ENCODE measurements at regions not wholly inside any gene's neighbourhood (a gene's known extent, or its start where the extent isn't known, plus 50 kb on each side); places are given as distances from the start of the nearest gene placed in this dataset.

DNA sequence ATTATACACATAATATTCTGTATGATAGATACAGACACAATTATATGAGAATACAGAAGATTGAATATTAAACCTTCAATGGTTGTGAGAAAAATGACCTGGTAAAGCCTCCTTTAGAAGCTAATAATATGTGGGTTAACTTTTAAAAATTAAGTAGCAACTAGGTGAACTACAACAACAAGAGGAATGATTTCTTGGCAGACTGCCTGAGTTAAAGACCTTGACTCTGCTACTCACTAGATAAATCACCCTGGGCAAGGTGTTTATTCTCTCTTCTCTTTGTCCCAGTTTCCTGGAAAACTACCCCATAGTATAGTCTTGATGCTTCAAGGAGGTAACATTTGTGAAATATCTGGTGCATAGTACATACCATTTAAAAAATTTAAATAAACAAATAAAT, 519.6 kb upstream of the TENM4 start:
- FAIRE-seq = no peak
- TF ChIP-seq, protein P1, sequence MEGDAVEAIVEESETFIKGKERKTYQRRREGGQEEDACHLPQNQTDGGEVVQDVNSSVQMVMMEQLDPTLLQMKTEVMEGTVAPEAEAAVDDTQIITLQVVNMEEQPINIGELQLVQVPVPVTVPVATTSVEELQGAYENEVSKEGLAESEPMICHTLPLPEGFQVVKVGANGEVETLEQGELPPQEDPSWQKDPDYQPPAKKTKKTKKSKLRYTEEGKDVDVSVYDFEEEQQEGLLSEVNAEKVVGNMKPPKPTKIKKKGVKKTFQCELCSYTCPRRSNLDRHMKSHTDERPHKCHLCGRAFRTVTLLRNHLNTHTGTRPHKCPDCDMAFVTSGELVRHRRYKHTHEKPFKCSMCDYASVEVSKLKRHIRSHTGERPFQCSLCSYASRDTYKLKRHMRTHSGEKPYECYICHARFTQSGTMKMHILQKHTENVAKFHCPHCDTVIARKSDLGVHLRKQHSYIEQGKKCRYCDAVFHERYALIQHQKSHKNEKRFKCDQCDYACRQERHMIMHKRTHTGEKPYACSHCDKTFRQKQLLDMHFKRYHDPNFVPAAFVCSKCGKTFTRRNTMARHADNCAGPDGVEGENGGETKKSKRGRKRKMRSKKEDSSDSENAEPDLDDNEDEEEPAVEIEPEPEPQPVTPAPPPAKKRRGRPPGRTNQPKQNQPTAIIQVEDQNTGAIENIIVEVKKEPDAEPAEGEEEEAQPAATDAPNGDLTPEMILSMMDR (IDR thresholded peaks at IDR 0.05; ENCODE audit: borderline replicate concordance, extremely low read depth, insufficient read depth) = no peak
- peak in 1 of 5 donors; percentile 21 for DNase-seq

DNA sequence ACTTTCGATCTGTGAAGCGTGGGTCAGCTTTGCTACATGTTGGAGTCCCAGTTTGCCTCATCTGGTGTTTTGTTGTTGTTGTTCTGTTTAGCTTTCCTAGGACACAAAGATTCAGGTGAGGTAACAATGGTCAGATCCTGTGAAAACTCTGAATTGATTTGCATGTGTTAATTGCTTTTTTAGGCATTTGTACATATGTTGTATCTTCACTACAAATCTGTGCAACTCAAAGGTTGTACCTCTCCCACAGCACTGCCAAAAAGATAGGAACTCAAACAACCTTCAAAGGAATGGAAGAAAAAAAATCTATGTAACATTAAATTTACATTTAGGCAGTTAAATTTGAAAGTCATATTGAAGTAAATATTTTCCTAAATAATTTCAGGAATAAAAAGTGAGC, 518.5 kb upstream of the TENM4 start:
- FAIRE-seq = no peak
- no peaks in the 10 kb centered on the region for H3K27me3 ChIP-seq (ENCODE audit: control insufficient read depth, insufficient read depth, low read length)
- TF ChIP-seq, protein P1 (IDR thresholded peaks at IDR 0.05; ENCODE audit: borderline replicate concordance, extremely low read depth, insufficient read depth) = no peak
- intact Hi-C loops (cut with DNase I) = no loop called here
- no peak overlapping the region for H3K27ac ChIP-seq (ENCODE audit: low read depth in 2 of 2, low read length in 2 of 2)
- H3K4me3 ChIP-seq (ENCODE audit: low read length in 3 of 3) = no peak overlapping the region
- no peaks in the 10 kb centered on the region for H3K4me1 ChIP-seq (ENCODE audit: control insufficient read depth in 2 of 3, insufficient read depth in 2 of 3, low read depth in 1 of 3, low read length in 3 of 3)
- H3K9ac ChIP-seq (ENCODE audit: low read length in 3 of 3) = no peak overlapping the region
- H3K36me3 ChIP-seq (ENCODE audit: control insufficient read depth in 2 of 3, insufficient read depth in 3 of 3, low read length in 3 of 3) = no peaks in the 10 kb centered on the region
- DNase-seq = no peak
- H3K9me3 ChIP-seq (ENCODE audit: control insufficient read depth in 2 of 3, insufficient read depth in 1 of 3, low read length in 3 of 3) = peaks cover 2 to 4% (median 3%) of the 10 kb centered on the region in 3 donors

More for the DNA sequence above, 519.6 kb upstream of the TENM4 start:
- Histone ChIP-seq H3K27me3 (ENCODE audit: control insufficient read depth, insufficient read depth, low read length) (no peaks in the 10 kb centered on the region), H3K4me1 (ENCODE audit: control insufficient read depth in 2 of 3, insufficient read depth in 2 of 3, low read depth in 1 of 3, low read length in 3 of 3) (no peaks in the 10 kb centered on the region), H3K9ac (ENCODE audit: low read length in 3 of 3) (no peak overlapping the region), H3K27ac (ENCODE audit: low read depth in 2 of 2, low read length in 2 of 2) (no peak overlapping the region), H3K9me3 (ENCODE audit: control insufficient read depth in 2 of 3, insufficient read depth in 1 of 3, low read length in 3 of 3) (peaks cover 2 to 4% (median 3%) of the 10 kb centered on the region in 3 donors), H3K4me3 (ENCODE audit: low read length in 3 of 3) (no peak overlapping the region), H3K36me3 (ENCODE audit: control insufficient read depth in 2 of 3, insufficient read depth in 3 of 3, low read length in 3 of 3) (no peaks in the 10 kb centered on the region)
- intact Hi-C loops (cut with DNase I) = no loop called here

DNA sequence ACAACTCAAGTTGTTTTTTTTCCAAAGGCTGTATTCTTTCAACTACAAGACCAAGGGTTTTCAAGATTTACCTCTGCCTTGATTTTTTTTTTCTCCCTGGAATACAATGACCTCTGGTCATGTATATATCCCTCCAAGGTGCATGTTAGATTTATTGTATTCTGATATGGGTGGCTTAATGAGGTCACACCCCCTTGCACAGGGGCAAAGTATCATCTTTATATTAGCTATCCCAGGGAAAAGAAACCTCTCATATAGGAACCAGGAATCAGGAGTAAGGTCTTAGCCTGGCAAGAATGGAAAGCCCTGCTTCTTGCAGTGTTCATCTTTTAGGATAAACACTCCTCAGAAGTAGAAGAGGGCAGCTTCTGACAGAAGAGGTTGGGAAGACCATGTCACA, 516.9 kb upstream of the TENM4 start:
- intact Hi-C loops (cut with DNase I) = no loop called here
- TF ChIP-seq, protein P1 (IDR thresholded peaks at IDR 0.05; ENCODE audit: borderline replicate concordance, extremely low read depth, insufficient read depth) = no peak

DNA sequence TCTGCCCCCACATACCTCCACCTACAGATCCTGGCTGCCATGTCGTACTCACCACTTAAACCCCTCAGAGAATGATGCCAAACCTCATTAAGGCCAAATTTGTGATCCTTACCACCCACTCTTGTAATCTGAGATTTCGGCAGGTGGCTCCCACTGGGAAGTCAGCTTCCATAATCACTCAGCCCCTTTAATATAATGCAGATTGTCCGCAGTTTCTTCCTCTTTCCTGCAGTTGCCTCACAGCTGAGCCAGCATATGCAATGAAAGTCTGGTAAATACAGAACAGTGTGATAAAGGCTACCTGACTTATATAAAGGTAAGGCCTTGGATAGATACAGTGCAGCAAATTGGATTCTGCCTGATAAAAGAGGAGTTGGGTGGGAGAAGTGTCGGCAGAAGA, 515.2 kb upstream of the TENM4 start:
- no peaks in the 10 kb centered on the region for H3K36me3 ChIP-seq (ENCODE audit: control insufficient read depth in 2 of 3, insufficient read depth in 3 of 3, low read length in 3 of 3)
- H3K9me3 ChIP-seq (ENCODE audit: control insufficient read depth in 2 of 3, insufficient read depth in 1 of 3, low read length in 3 of 3) = peaks cover 2 to 4% (median 3%) of the 10 kb centered on the region in 3 donors
- no peaks in the 10 kb centered on the region for H3K4me1 ChIP-seq (ENCODE audit: control insufficient read depth in 2 of 3, insufficient read depth in 2 of 3, low read depth in 1 of 3, low read length in 3 of 3)
- H3K9ac ChIP-seq (ENCODE audit: low read length in 3 of 3) = no peak overlapping the region
- intact Hi-C loops (cut with DNase I) = no loop called here
- FAIRE-seq (no peak), DNase-seq (no peak)
- no peaks in the 10 kb centered on the region for H3K27me3 ChIP-seq (ENCODE audit: control insufficient read depth, insufficient read depth, low read length)
- no peak overlapping the region for H3K4me3 ChIP-seq (ENCODE audit: low read length in 3 of 3)
- TF ChIP-seq, protein P1 (IDR thresholded peaks at IDR 0.05; ENCODE audit: borderline replicate concordance, extremely low read depth, insufficient read depth) = no peak
- H3K27ac ChIP-seq (ENCODE audit: low read depth in 2 of 2, low read length in 2 of 2) = no peak overlapping the region

More for the DNA sequence above, 516.9 kb upstream of the TENM4 start:
- Histone ChIP-seq H3K36me3 (ENCODE audit: control insufficient read depth in 2 of 3, insufficient read depth in 3 of 3, low read length in 3 of 3) (no peaks in the 10 kb centered on the region), H3K27ac (ENCODE audit: low read depth in 2 of 2, low read length in 2 of 2) (no peak overlapping the region), H3K9ac (ENCODE audit: low read length in 3 of 3) (no peak overlapping the region), H3K27me3 (ENCODE audit: control insufficient read depth, insufficient read depth, low read length) (no peaks in the 10 kb centered on the region), H3K4me3 (ENCODE audit: low read length in 3 of 3) (no peak overlapping the region), H3K9me3 (ENCODE audit: control insufficient read depth in 2 of 3, insufficient read depth in 1 of 3, low read length in 3 of 3) (peaks cover 2 to 4% (median 3%) of the 10 kb centered on the region in 3 donors), H3K4me1 (ENCODE audit: control insufficient read depth in 2 of 3, insufficient read depth in 2 of 3, low read depth in 1 of 3, low read length in 3 of 3) (no peaks in the 10 kb centered on the region)
- no peak for DNase-seq
- FAIRE-seq = no peak
